ENCODE measurements at regions not wholly inside any gene's neighbourhood (a gene's known extent, or its start where the extent isn't known, plus 50 kb on each side); places are given as distances from the start of the nearest gene placed in this dataset.

DNA sequence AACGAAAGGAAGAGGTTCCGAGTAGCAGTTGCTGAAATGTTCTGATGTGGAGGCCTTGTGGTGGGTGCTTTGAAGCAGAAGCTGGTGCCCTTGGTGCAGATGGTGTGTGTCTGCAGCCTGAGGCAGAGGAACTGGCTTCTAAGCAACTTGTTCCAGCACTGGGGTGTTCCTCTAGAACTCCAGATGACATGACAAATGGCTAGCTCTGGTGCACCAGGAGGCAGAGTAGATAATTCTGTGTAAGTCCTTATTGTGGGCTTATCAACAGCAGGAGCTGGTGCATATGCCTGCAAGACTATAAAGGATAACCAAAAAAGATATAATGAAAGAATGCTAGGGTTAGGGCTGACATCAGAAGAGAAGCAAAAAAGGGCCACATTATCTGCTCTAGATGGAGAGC, 76.5 kb downstream of the ARL5B start:
- DNase-seq (ENCODE audit: low spot score, unreplicated experiment), result no peak
- Mint-ChIP-seq H3K4me3 (ENCODE audit: low read depth) (no peak overlapping the region), H3K4me1 (ENCODE audit: low read depth) (no peaks in the 10 kb centered on the region), H3K9me3 (ENCODE audit: low read depth) (no peaks in the 10 kb centered on the region), H3K27me3 (no peaks in the 10 kb centered on the region), H3K36me3 (ENCODE audit: insufficient read depth) (no peaks in the 10 kb centered on the region), H3K27ac (no peak overlapping the region)
- TF ChIP-seq, protein P1, sequence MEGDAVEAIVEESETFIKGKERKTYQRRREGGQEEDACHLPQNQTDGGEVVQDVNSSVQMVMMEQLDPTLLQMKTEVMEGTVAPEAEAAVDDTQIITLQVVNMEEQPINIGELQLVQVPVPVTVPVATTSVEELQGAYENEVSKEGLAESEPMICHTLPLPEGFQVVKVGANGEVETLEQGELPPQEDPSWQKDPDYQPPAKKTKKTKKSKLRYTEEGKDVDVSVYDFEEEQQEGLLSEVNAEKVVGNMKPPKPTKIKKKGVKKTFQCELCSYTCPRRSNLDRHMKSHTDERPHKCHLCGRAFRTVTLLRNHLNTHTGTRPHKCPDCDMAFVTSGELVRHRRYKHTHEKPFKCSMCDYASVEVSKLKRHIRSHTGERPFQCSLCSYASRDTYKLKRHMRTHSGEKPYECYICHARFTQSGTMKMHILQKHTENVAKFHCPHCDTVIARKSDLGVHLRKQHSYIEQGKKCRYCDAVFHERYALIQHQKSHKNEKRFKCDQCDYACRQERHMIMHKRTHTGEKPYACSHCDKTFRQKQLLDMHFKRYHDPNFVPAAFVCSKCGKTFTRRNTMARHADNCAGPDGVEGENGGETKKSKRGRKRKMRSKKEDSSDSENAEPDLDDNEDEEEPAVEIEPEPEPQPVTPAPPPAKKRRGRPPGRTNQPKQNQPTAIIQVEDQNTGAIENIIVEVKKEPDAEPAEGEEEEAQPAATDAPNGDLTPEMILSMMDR (IDR thresholded peaks at IDR 0.05; ENCODE audit: unreplicated experiment), result no peak

DNA sequence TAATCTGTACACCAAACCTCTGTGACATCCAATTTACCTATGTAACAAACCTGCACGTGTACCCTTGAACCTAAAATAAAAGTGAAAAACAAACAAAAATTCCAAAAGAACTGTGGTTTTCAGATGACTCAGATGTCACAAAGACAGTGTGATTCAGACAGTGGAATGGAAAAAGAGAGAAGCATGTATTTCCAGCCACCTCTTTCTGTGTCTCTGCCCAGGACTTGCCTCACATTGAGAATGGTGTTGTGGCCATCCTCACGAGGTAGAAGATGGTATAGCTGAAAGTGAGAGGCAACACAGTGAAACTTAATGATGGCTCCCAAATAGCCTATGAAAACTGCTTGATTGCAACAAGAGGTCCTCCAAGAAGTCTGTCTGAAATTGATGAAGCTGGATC, 78.0 kb downstream of the ARL5B start:
- TF ChIP-seq, protein P1 (IDR thresholded peaks at IDR 0.05; ENCODE audit: unreplicated experiment), result no peak
- H3K9me3 Mint-ChIP-seq (ENCODE audit: low read depth), result peaks cover 8% of the 10 kb centered on the region
- H3K4me1 Mint-ChIP-seq (ENCODE audit: low read depth), result no peaks in the 10 kb centered on the region
- no peak for DNase-seq (ENCODE audit: low spot score, unreplicated experiment)
- H3K27ac Mint-ChIP-seq, result no peak overlapping the region
- H3K4me3 Mint-ChIP-seq (ENCODE audit: low read depth), result no peak overlapping the region
- no peaks in the 10 kb centered on the region for H3K27me3 Mint-ChIP-seq
- H3K36me3 Mint-ChIP-seq (ENCODE audit: insufficient read depth), result no peaks in the 10 kb centered on the region

DNA sequence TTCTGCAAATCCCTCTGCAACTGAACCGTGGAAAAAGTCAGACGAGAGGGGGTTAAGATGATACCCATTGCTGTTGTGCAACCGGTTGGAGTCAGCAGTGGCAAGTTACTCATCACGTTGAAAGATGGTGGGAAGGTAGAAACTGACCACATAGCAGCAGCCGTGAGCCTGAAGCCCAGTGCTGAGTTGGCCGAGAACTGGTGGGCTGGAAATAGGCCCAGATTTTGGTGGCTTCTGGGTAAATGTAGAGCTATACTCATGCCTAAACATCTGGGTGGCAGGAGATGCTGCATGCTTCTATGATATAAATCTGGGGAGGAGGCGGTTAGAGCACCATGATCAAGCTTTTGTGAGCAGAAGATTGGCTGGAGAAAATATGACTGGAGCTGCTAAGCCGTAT, 78.6 kb downstream of the ARL5B start:
- peaks cover 8% of the 10 kb centered on the region for H3K9me3 Mint-ChIP-seq (ENCODE audit: low read depth)
- no peak for DNase-seq (ENCODE audit: low spot score, unreplicated experiment)
- no peak overlapping the region for H3K27ac Mint-ChIP-seq
- no peaks in the 10 kb centered on the region for H3K36me3 Mint-ChIP-seq (ENCODE audit: insufficient read depth)
- TF ChIP-seq, protein P1 (IDR thresholded peaks at IDR 0.05; ENCODE audit: unreplicated experiment), result no peak
- no peaks in the 10 kb centered on the region for H3K27me3 Mint-ChIP-seq
- H3K4me3 Mint-ChIP-seq (ENCODE audit: low read depth), result no peak overlapping the region
- no peaks in the 10 kb centered on the region for H3K4me1 Mint-ChIP-seq (ENCODE audit: low read depth)

DNA sequence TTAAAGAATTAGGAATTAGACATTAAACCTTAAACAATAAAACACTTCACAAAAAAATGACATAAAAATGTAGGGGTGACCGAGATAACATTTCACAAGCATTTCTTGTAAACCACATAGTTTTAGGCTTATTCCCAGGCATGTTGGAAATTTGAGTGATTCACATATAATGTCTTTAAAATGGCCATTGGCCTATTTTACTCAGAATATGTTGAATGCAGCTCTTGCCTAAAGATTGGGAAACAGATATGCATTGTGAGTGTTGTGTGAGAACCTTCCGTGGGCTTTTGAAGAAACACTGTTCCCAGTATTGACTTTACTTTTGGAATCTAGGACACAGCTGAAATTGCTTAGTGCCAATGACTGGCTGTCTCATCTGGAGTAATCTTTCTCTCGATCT, 79.6 kb downstream of the ARL5B start:
- no peak for DNase-seq (ENCODE audit: low spot score, unreplicated experiment)
- no peak overlapping the region for H3K4me3 Mint-ChIP-seq (ENCODE audit: low read depth)
- no peaks in the 10 kb centered on the region for H3K36me3 Mint-ChIP-seq (ENCODE audit: insufficient read depth)
- H3K9me3 Mint-ChIP-seq (ENCODE audit: low read depth), result peaks cover 8% of the 10 kb centered on the region
- TF ChIP-seq, protein P1 (IDR thresholded peaks at IDR 0.05; ENCODE audit: unreplicated experiment), result no peak
- no peaks in the 10 kb centered on the region for H3K4me1 Mint-ChIP-seq (ENCODE audit: low read depth)
- H3K27me3 Mint-ChIP-seq, result no peaks in the 10 kb centered on the region
- no peak overlapping the region for H3K27ac Mint-ChIP-seq

DNA sequence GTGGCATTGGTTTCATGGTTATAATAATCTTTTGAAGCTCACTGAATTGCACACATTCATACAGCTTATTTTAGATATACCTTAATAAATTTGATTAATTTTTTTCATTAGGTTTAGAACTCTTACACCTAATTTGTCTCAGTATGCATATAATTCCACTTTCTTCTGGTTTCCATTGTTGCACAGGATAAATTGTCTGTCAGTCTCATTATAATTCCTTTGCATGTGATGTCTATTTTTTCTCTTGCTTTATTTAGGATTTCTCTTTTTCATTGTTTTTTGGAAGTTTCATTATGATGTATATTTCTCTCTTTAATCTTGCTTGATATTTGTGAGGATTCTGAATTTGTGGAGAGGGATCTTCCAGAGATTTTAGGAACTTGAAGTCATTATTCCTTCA, 84.7 kb downstream of the ARL5B start:
- H3K27me3 Mint-ChIP-seq, result no peaks in the 10 kb centered on the region
- no peak for DNase-seq (ENCODE audit: low spot score, unreplicated experiment)
- H3K27ac Mint-ChIP-seq, result no peak overlapping the region
- TF ChIP-seq, protein P1 (IDR thresholded peaks at IDR 0.05; ENCODE audit: unreplicated experiment), result no peak
- peaks cover 1% of the 10 kb centered on the region for H3K36me3 Mint-ChIP-seq (ENCODE audit: insufficient read depth)
- no peak overlapping the region for H3K4me3 Mint-ChIP-seq (ENCODE audit: low read depth)
- no peaks in the 10 kb centered on the region for H3K4me1 Mint-ChIP-seq (ENCODE audit: low read depth)
- H3K9me3 Mint-ChIP-seq (ENCODE audit: low read depth), result peaks cover 13% of the 10 kb centered on the region
